GM19023 (cell line): ENCODE measurements at regions not wholly inside any gene's neighbourhood (a gene's known extent, or its start where the extent isn't known, plus 50 kb on each side); places are given as distances from the start of the nearest gene placed in this dataset.

Experiments used
- ATAC-seq: cut with Tn5 transposase; IDR thresholded peaks from one replicate; pipeline ENCODE4 v1.9.1; 2021; ENCODE audit warnings: mild to moderate bottlenecking, moderate library complexity; ENCODE audit not compliant: unreplicated experiment

GRCh38 chr4:18840481-18840880 lies 818.9 kb upstream of the LCORL start:
- no peak for ATAC-seq

GRCh38 chr4:18816228-18816895 lies 794.8 kb upstream of the LCORL start:
- peak; percentile 69 for ATAC-seq

- ATAC-seq, result peak; percentile 13
These were observed 794.2 kb upstream of the LCORL start for GRCh38 chr4:18815779-18816173.

GRCh38 chr4:18815081-18815778 lies 793.7 kb upstream of the LCORL start:
- ATAC-seq, result no peak

GRCh38 chr4:18813771-18814170 lies 792.2 kb upstream of the LCORL start:
- ATAC-seq, result no peak

GRCh38 chr4:18813055-18813454 lies 791.5 kb upstream of the LCORL start:
- no peak for ATAC-seq

- no peak for ATAC-seq
These were observed 782.2 kb upstream of the LCORL start for GRCh38 chr4:18803781-18804180.

GRCh38 chr4:18798123-18798522 lies 776.6 kb upstream of the LCORL start:
- no peak for ATAC-seq

GRCh38 chr4:18795794-18796193 lies 774.2 kb upstream of the LCORL start:
- no peak for ATAC-seq

GRCh38 chr4:18777190-18777930 lies 755.8 kb upstream of the LCORL start:
- ATAC-seq, result no peak

GRCh38 chr4:18767921-18768320 lies 746.4 kb upstream of the LCORL start:
- ATAC-seq, result no peak

- ATAC-seq, result no peak
These were observed 735.1 kb upstream of the LCORL start for GRCh38 chr4:18756671-18757070.

GRCh38 chr4:18754180-18754579 lies 732.6 kb upstream of the LCORL start:
- no peak for ATAC-seq

GRCh38 chr4:18751083-18751482 lies 729.5 kb upstream of the LCORL start:
- no peak for ATAC-seq

- no peak for ATAC-seq
These were observed 727.8 kb upstream of the LCORL start for GRCh38 chr4:18749391-18749790.

- ATAC-seq, result no peak
These were observed 715.0 kb upstream of the LCORL start for GRCh38 chr4:18736551-18736950.

- no peak for ATAC-seq
These were observed 714.2 kb upstream of the LCORL start for GRCh38 chr4:18735740-18736268.

- ATAC-seq, result no peak
These were observed 712.9 kb upstream of the LCORL start for GRCh38 chr4:18734405-18734804.

- ATAC-seq, result no peak
These were observed 712.4 kb upstream of the LCORL start for GRCh38 chr4:18733961-18734360.

- no peak for ATAC-seq
These were observed 701.2 kb upstream of the LCORL start for GRCh38 chr4:18722748-18723191.

- ATAC-seq, result no peak
These were observed 676.7 kb upstream of the LCORL start for GRCh38 chr4:18698119-18698883.
